ENCODE measurements at regions not wholly inside any gene's neighbourhood (a gene's known extent, or its start where the extent isn't known, plus 50 kb on each side); places are given as distances from the start of the nearest gene placed in this dataset.

GRCh38 chr4:27088491-27088890 lies 227.8 kb downstream of the STIM2 start:
- TF ChIP-seq CTCF (IDR thresholded peaks at IDR 0.05; ENCODE audit: insufficient read depth, low read depth, low read length) (no peak), EZH2 (IDR thresholded peaks at IDR 0.05; ENCODE audit: insufficient read depth, low read length) (no peak)

All from astrocyte (in vitro differentiated cells and primary cell).